ENCODE measurements at regions not wholly inside any gene's neighbourhood (a gene's known extent, or its start where the extent isn't known, plus 50 kb on each side); places are given as distances from the start of the nearest gene placed in this dataset.

DNA sequence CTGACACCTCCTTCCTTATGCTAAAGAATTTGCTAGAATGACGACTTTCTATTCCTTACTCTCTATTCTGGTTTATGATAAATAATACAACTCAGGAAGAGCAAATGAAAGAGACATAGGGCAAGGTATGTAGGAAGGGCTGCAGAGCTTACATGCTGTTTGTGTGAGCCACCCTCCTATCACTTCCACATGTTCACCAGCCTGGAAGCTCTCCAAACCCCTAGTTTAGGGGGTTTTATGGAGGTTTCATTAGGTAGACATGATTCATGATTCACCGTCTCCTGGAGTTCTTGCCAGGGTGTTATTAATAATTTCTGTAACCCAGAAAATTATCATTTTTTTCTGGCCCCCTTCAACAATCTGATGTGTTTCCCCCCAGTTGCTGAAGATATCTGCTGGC, 172.1 kb upstream of the COL8A1 start:
- no peak overlapping the region for H3K4me3 ChIP-seq (ENCODE audit: low read depth, low read length)
- no peaks in the 10 kb centered on the region for H3K36me3 ChIP-seq (ENCODE audit: control insufficient read depth, insufficient read depth, low read length)
- no peaks in the 10 kb centered on the region for H3K27me3 ChIP-seq (ENCODE audit: control insufficient read depth, insufficient read depth, low read length)
- TF ChIP-seq, protein P1, sequence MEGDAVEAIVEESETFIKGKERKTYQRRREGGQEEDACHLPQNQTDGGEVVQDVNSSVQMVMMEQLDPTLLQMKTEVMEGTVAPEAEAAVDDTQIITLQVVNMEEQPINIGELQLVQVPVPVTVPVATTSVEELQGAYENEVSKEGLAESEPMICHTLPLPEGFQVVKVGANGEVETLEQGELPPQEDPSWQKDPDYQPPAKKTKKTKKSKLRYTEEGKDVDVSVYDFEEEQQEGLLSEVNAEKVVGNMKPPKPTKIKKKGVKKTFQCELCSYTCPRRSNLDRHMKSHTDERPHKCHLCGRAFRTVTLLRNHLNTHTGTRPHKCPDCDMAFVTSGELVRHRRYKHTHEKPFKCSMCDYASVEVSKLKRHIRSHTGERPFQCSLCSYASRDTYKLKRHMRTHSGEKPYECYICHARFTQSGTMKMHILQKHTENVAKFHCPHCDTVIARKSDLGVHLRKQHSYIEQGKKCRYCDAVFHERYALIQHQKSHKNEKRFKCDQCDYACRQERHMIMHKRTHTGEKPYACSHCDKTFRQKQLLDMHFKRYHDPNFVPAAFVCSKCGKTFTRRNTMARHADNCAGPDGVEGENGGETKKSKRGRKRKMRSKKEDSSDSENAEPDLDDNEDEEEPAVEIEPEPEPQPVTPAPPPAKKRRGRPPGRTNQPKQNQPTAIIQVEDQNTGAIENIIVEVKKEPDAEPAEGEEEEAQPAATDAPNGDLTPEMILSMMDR (IDR thresholded peaks at IDR 0.05; ENCODE audit: insufficient read depth, low read length, poor library complexity, severe bottlenecking) = no peak
- no peak for DNase-seq (ENCODE audit: low read depth)

DNA sequence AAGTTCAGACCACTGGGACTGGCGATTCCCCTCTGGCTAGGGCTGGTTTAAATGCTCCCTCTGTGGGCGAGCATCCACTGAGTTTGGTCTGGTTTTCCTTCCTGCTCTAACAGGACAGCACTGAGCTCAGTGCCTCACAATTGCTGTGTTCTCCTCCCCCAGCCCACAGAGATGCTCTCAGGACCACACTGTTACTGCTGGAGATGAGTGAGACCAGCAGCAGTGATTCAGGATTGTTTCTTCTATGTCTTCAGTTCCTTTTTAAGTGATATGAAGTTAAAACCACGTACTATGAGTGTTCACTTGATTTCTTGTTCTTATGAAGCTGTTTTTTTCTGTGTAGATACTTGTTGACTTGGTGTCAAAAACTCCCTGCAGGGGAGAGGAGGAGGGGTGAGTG, 180.4 kb upstream of the COL8A1 start:
- no peaks in the 10 kb centered on the region for H3K27me3 ChIP-seq (ENCODE audit: control insufficient read depth, insufficient read depth, low read length)
- TF ChIP-seq, protein P1 (IDR thresholded peaks at IDR 0.05; ENCODE audit: insufficient read depth, low read length, poor library complexity, severe bottlenecking) = no peak
- no peaks in the 10 kb centered on the region for H3K36me3 ChIP-seq (ENCODE audit: control insufficient read depth, insufficient read depth, low read length)
- no peak overlapping the region for H3K4me3 ChIP-seq (ENCODE audit: low read depth, low read length)
- DNase-seq (ENCODE audit: low read depth) = no peak

DNA sequence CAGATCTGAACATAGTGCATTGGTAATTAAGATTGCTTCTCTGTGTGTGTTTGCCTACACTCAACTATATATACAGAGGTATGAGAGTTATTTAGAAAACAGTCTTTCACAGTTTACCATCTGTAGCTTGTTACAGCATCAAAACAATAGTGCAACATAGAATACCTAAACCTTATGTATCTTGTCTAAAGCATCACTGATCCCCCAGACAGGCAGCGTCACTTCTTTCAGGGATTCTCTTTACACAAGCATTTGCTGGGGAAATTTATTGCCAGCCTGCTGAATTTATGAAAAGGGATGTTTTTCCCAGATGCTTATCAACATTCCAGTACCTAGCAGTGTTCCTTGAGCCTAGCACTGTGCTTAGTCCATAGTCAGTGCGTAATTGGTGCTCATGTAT, 195.8 kb upstream of the COL8A1 start:
- DNase-seq (ENCODE audit: low read depth) = no peak
- Histone ChIP-seq H3K4me3 (ENCODE audit: low read depth, low read length) (no peak overlapping the region), H3K36me3 (ENCODE audit: control insufficient read depth, insufficient read depth, low read length) (no peaks in the 10 kb centered on the region), H3K27me3 (ENCODE audit: control insufficient read depth, insufficient read depth, low read length) (no peaks in the 10 kb centered on the region)
- TF ChIP-seq, protein P1 (IDR thresholded peaks at IDR 0.05; ENCODE audit: insufficient read depth, low read length, poor library complexity, severe bottlenecking) = no peak

DNA sequence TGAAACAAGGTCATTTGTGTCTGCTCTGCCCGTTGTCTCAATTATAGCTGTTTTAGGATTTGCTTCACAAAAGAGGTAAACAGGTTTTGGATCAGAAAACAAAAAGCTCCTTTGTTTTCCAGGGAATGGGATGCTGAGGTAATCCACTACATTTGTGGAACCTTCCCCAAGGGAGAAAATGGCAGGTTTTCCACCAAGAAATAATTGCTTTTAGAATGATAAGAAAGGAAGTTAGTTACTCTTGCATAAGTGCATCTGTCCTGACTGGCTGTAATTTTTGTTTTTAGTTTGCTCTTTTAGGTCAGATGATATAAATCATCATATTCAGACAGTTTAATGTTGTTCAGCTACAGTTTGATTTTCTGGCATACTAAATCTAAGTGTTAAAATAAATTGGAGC, 198.5 kb upstream of the COL8A1 start:
- no peak for DNase-seq (ENCODE audit: low read depth)
- Histone ChIP-seq H3K27me3 (ENCODE audit: control insufficient read depth, insufficient read depth, low read length) (no peaks in the 10 kb centered on the region), H3K36me3 (ENCODE audit: control insufficient read depth, insufficient read depth, low read length) (no peaks in the 10 kb centered on the region), H3K4me3 (ENCODE audit: low read depth, low read length) (no peak overlapping the region)
- TF ChIP-seq, protein P1 (IDR thresholded peaks at IDR 0.05; ENCODE audit: insufficient read depth, low read length, poor library complexity, severe bottlenecking) = no peak

DNA sequence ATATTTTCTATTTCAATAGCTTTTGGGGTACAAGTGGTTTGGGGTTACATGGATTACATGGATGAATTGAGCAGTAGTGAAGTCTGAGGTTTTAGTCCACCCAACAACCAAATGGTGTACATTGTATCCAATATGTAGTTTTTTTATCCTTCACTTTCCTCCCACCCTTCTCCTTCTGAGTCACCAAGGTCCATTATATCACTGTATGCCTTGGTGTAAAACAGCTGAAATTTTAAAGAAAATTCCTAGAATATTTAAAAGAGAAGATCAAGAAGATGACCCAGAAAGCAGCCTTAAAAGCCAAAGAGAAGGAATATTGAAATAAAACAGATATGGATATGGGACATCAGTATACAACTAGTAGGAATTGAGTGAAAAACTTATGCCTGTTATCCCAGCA, 204.2 kb upstream of the COL8A1 start:
- no peaks in the 10 kb centered on the region for H3K27me3 ChIP-seq (ENCODE audit: control insufficient read depth, insufficient read depth, low read length)
- H3K36me3 ChIP-seq (ENCODE audit: control insufficient read depth, insufficient read depth, low read length) = no peaks in the 10 kb centered on the region
- no peak for DNase-seq (ENCODE audit: low read depth)
- no peak overlapping the region for H3K4me3 ChIP-seq (ENCODE audit: low read depth, low read length)
- TF ChIP-seq, protein P1 (IDR thresholded peaks at IDR 0.05; ENCODE audit: insufficient read depth, low read length, poor library complexity, severe bottlenecking) = no peak

DNA sequence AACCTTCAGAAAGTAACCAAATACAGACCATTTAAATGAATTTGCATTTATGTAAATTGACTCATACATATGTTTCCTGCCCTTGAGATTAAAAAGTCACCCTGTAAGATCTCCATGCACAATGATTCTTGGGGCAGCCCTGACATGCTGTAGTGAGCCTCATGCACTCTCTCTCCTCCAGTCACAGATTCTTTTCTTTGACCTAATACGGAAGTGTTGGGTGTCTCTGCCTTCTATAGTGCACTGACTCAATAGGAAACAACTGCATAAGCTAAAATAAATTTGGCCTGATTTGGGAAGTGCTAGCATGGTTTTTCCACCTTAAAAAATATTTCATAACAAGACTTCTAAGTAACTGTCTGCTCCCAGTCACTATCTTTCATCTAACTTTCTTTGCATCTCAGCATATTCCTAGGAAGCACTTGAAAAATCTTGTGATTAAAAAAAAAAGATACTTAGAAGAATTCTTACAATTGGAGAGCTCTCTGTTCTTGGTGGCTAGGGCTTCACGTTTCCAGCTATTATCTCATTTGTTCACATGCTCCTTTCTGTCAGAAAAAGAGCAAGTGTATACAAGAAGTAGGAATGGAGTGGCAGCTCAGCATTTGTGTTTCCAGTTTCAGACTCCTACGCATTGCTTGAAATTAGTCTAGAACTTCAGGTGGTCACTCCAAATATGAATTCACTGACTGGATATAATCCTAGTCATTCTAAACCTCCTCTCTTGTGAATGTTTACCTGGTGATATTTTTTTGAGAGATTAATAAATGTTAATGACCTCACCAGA, 207.9 kb upstream of the COL8A1 start:
- TF ChIP-seq, protein P1 (IDR thresholded peaks at IDR 0.05; ENCODE audit: insufficient read depth, low read length, poor library complexity, severe bottlenecking) = no peak
- no peaks in the 10 kb centered on the region for H3K36me3 ChIP-seq (ENCODE audit: control insufficient read depth, insufficient read depth, low read length)
- no peak overlapping the region for H3K4me3 ChIP-seq (ENCODE audit: low read depth, low read length)
- H3K27me3 ChIP-seq (ENCODE audit: control insufficient read depth, insufficient read depth, low read length) = no peaks in the 10 kb centered on the region
- no peak for DNase-seq (ENCODE audit: low read depth)

Data from kidney epithelial cell (primary cell).